H9 (cell line): ENCODE measurements at regions not wholly inside any gene's neighbourhood (a gene's known extent, or its start where the extent isn't known, plus 50 kb on each side); places are given as distances from the start of the nearest gene placed in this dataset.

Source experiments
- DNase-seq: peaks from one replicate; pipeline ENCODE4 v3.0.0-alpha.2; 2017
- H2AFZ ChIP-seq: one replicate; pipeline ENCODE4 v1.6.1; 2013; ENCODE audit warnings: mild to moderate bottlenecking, low read length, control low read depth, moderate library complexity
- H2AK5ac ChIP-seq: 2 replicates; pipeline ENCODE4 v1.6.1; 2013; ENCODE audit warnings: low read length, control low read depth, mixed read lengths; ENCODE audit not compliant: insufficient read length
- H2BK120ac ChIP-seq: one replicate; pipeline ENCODE4 v1.6.1; 2013; ENCODE audit warnings: low read depth, mild to moderate bottlenecking, low read length, control low read depth, inconsistent platforms; ENCODE audit not compliant: poor library complexity, severe bottlenecking
- H2BK12ac ChIP-seq: 2 replicates; pipeline ENCODE4 v1.6.1; 2013; ENCODE audit warnings: low read length, control low read depth, mixed read lengths, low read depth; ENCODE audit not compliant: insufficient read length
- H2BK15ac ChIP-seq: 2 replicates; pipeline ENCODE4 v1.6.1; 2013; ENCODE audit warnings: low read depth, low read length, control low read depth
- H2BK20ac ChIP-seq: one replicate; pipeline ENCODE4 v1.6.1; 2013; ENCODE audit warnings: low read depth, mild to moderate bottlenecking, low read length, control low read depth, inconsistent platforms; ENCODE audit not compliant: poor library complexity, severe bottlenecking
- H2BK5ac ChIP-seq: 2 replicates; pipeline ENCODE4 v1.6.1; 2013; ENCODE audit warnings: low read length, control low read depth, mixed read lengths; ENCODE audit not compliant: insufficient read length
- H3K14ac ChIP-seq: 2 replicates; pipeline ENCODE4 v1.6.1; 2013; ENCODE audit warnings: low read length, control low read depth; ENCODE audit not compliant: insufficient read depth
- H3K18ac ChIP-seq: 2 replicates; pipeline ENCODE4 v1.6.1; 2013; ENCODE audit warnings: low read depth, mild to moderate bottlenecking, mixed read lengths, low read length, control low read depth; ENCODE audit not compliant: insufficient read length
- H3K23ac ChIP-seq: 2 replicates; pipeline ENCODE4 v1.6.1; 2013; ENCODE audit warnings: low read length, control low read depth, mixed read lengths, low read depth; ENCODE audit not compliant: insufficient read length
- H3K23me2 ChIP-seq: 2 replicates; pipeline ENCODE4 v1.6.1; 2013; ENCODE audit warnings: low read depth, mild to moderate bottlenecking, mixed read lengths, low read length, control low read depth; ENCODE audit not compliant: insufficient read length, poor library complexity, severe bottlenecking
- H3K27ac ChIP-seq: 2 replicates; pipeline ENCODE4 v1.5.1; 2013; ENCODE audit warnings: low read length, control low read depth, mixed read lengths, low read depth; ENCODE audit not compliant: insufficient read length
- H3K27me3 ChIP-seq: 2 replicates; pipeline ENCODE4 v1.6.1; 2013; ENCODE audit warnings: low read length, control low read depth, inconsistent platforms; ENCODE audit not compliant: insufficient read depth
- H3K4ac ChIP-seq: 2 replicates; pipeline ENCODE4 v1.6.1; 2013; ENCODE audit warnings: low read depth, mild to moderate bottlenecking, control low read depth, inconsistent platforms, low read length, moderate library complexity
- H3K4me1 ChIP-seq: 2 replicates; pipeline ENCODE4 v1.6.1; 2013; ENCODE audit warnings: low read length, control low read depth, inconsistent platforms; ENCODE audit not compliant: insufficient read depth
- H3K4me2 ChIP-seq: 2 replicates; pipeline ENCODE4 v1.6.1; 2013; ENCODE audit warnings: low read length, control low read depth, mixed read lengths; ENCODE audit not compliant: insufficient read length, insufficient read depth
- H3K56ac ChIP-seq: 2 replicates; pipeline ENCODE4 v1.6.1; 2013; ENCODE audit warnings: low read depth, mild to moderate bottlenecking, mixed read lengths, low read length, control low read depth; ENCODE audit not compliant: insufficient read length
- H3K79me1 ChIP-seq: 2 replicates; pipeline ENCODE4 v1.6.1; 2013; ENCODE audit warnings: low read depth, mild to moderate bottlenecking, moderate library complexity, low read length, control low read depth, inconsistent platforms; ENCODE audit not compliant: insufficient read depth, poor library complexity, severe bottlenecking
- H3K79me2 ChIP-seq: 2 replicates; pipeline ENCODE4 v1.6.1; 2013; ENCODE audit warnings: low read length, control low read depth, inconsistent platforms; ENCODE audit not compliant: insufficient read depth
- H3K9ac ChIP-seq: 2 replicates; pipeline ENCODE4 v1.6.1; 2013; ENCODE audit warnings: low read length, control low read depth, mixed read lengths; ENCODE audit not compliant: insufficient read length; ENCODE audit errors: extremely low read depth
- H3K9me3 ChIP-seq: one replicate; pipeline ENCODE4 v1.6.1; 2013; ENCODE audit warnings: low read depth, low read length, inconsistent platforms; ENCODE audit not compliant: control insufficient read depth
- H3T11ph ChIP-seq: one replicate; pipeline ENCODE4 v1.6.1; 2013; ENCODE audit warnings: mild to moderate bottlenecking, low read length, control low read depth, inconsistent platforms
- H4K20me1 ChIP-seq: one replicate; pipeline ENCODE4 v1.6.1; 2013; ENCODE audit not compliant: control insufficient read depth, insufficient read length, insufficient read depth
- H4K5ac ChIP-seq: 2 replicates; pipeline ENCODE4 v1.6.1; 2013; ENCODE audit warnings: low read depth, mild to moderate bottlenecking, mixed read lengths, low read length, control low read depth; ENCODE audit not compliant: insufficient read length
- H4K8ac ChIP-seq: replicated peaks from 2 replicates; pipeline ENCODE4 v1.6.1; 2013; ENCODE audit warnings: low read length, control low read depth, mixed read lengths, low read depth; ENCODE audit not compliant: insufficient read length
- H4K91ac ChIP-seq: 2 replicates; pipeline ENCODE4 v1.6.1; 2013; ENCODE audit warnings: low read depth, mild to moderate bottlenecking, moderate library complexity, mixed read lengths, low read length, control low read depth; ENCODE audit not compliant: insufficient read length
- H3K27ac Mint-ChIP-seq, 3 experiments: 2 replicates in 2 of 3; 3 replicates in 1 of 3; pipeline ENCODE4 v1.8.0; 2020 to 2021; ENCODE audit warnings: mixed read lengths in 3 of 3, mild to moderate bottlenecking in 1 of 3, moderate library complexity in 1 of 3
- H3K27me3 Mint-ChIP-seq: 2 replicates; pipeline ENCODE4 v1.8.0; 2021; ENCODE audit warnings: low read depth, mild to moderate bottlenecking, moderate library complexity, mixed read lengths
- H3K36me3 Mint-ChIP-seq, 3 experiments: 2 replicates in 2 of 3; 3 replicates in 1 of 3; pipeline ENCODE4 v1.8.0; 2020 to 2021; ENCODE audit warnings: low read depth in 3 of 3, mixed read lengths in 3 of 3; ENCODE audit not compliant: insufficient read depth in 1 of 3
- H3K4me1 Mint-ChIP-seq, 2 experiments: 2 replicates each; pipeline ENCODE4 v1.8.0; 2020; ENCODE audit warnings: mixed read lengths in 2 of 2
- H3K4me3 Mint-ChIP-seq, 2 experiments: 2 replicates in 1 of 2; 3 replicates in 1 of 2; pipeline ENCODE4 v1.8.0; 2020 to 2021; ENCODE audit warnings: mild to moderate bottlenecking in 2 of 2, mixed read lengths in 2 of 2, moderate library complexity in 1 of 2
- H3K9me3 Mint-ChIP-seq, 2 experiments: 2 replicates in 1 of 2; 3 replicates in 1 of 2; pipeline ENCODE4 v1.8.0; 2020; ENCODE audit warnings: mild to moderate bottlenecking in 2 of 2, mixed read lengths in 2 of 2, moderate library complexity in 1 of 2
- CTCF ChIP-seq: fragments of 200-600 bp; sonication (generic); conservative IDR thresholded peaks from 3 replicates; pipeline ENCODE4 v1.8.0; 2021; ENCODE audit warnings: antibody characterized with exemption, mild to moderate bottlenecking
- WGBS: extraction: QIAGEN DNeasy Blood & Tissue Kit; methylation state at CpG from one replicate; pipeline ENCODE4 v1.1.7; 2013; ENCODE audit warnings: missing lambda C conversion rate, low lambda C conversion rate, mixed read lengths; ENCODE audit not compliant: insufficient read length; ENCODE audit errors: extremely low coverage; 5-methylcytosine and 5-hydroxymethylcytosine counted together

- Histone ChIP-seq H2BK120ac (no peak overlapping the region), H3K4ac (no peak overlapping the region), H4K8ac (no peak overlapping the region), H4K5ac (no peak overlapping the region), H3K79me2 (no peaks in the 10 kb centered on the region), H3K23ac (no peak overlapping the region), H3K4me2 (no peak overlapping the region), H3K79me1 (no peaks in the 10 kb centered on the region), H4K91ac (no peak overlapping the region), H3K18ac (no peak overlapping the region), H3K14ac (no peak overlapping the region), H3K27me3 (no peaks in the 10 kb centered on the region), H3K56ac (no peak overlapping the region), H3T11ph (no peak overlapping the region), H2BK12ac (no peak overlapping the region), H3K9me3 (no peaks in the 10 kb centered on the region), H3K9ac (no peak overlapping the region), H2AFZ (no peak overlapping the region), H3K27ac (no peak overlapping the region), H2BK20ac (no peak overlapping the region), H2BK15ac (no peak overlapping the region), H2BK5ac (no peak overlapping the region), H3K23me2 (no peaks in the 10 kb centered on the region), H3K4me1 (no peaks in the 10 kb centered on the region), H4K20me1 (no peaks in the 10 kb centered on the region), H2AK5ac (no peak overlapping the region)
- peaks cover 0 to 2% of the 10 kb centered on the region in 2 experiments; a peak in 2 of 5 replicates for H3K9me3 Mint-ChIP-seq
- no peak for DNase-seq
- H3K36me3 Mint-ChIP-seq = no peaks in the 10 kb centered on the region
- H3K4me3 Mint-ChIP-seq = no peak overlapping the region
- H3K4me1 Mint-ChIP-seq = peaks cover 18 to 20% of the 10 kb centered on the region in 2 experiments
- peaks cover 6% of the 10 kb centered on the region for H3K27me3 Mint-ChIP-seq
- H3K27ac Mint-ChIP-seq = no peak overlapping the region
- WGBS = no CpG with 5 or more reads among the region's 8 CpGs
- no peak for TF ChIP-seq CTCF
Observed at GRCh38 chr16:9371713-9372448, 280.4 kb downstream of the HAPSTR1 start.
